ENCODE measurements at regions not wholly inside any gene's neighbourhood (a gene's known extent, or its start where the extent isn't known, plus 50 kb on each side); places are given as distances from the start of the nearest gene placed in this dataset.
A peak's percentile ranks its signal among the peaks of the same experiment; 100 is the strongest.
"Not testable (repeated sequence)": the region's sequence is repeated elsewhere in the genome, so short reads cannot be mapped to it uniquely, and the experiment has no call there.

GRCh38 chr10:46691397-46691796, 112.5 kb downstream of the SYT15 start:
- not testable (repeated sequence) for H3K36me3 ChIP-seq (ENCODE audit: control insufficient read depth in 2 of 2, insufficient read depth in 2 of 2, low read length in 1 of 2); DNase-seq (ENCODE audit: low read depth in 6 of 9, low spot score in 9 of 9); H3K9me3 ChIP-seq (ENCODE audit: control insufficient read depth in 2 of 2, insufficient read depth in 1 of 2, low read length in 1 of 2); H3K27me3 ChIP-seq (ENCODE audit: control insufficient read depth in 2 of 2, insufficient read depth in 1 of 2, low read length in 1 of 2); H3K4me1 ChIP-seq (ENCODE audit: control insufficient read depth in 2 of 2, insufficient read depth in 2 of 2, low read length in 2 of 2); H3K27ac ChIP-seq (ENCODE audit: low read depth in 1 of 2, low read length in 1 of 2); H3K4me3 ChIP-seq (ENCODE audit: low read length in 2 of 2)
- WGBS = no CpG with 5 or more reads among the region's 2 CpGs

- WGBS = 26% methylated on average over 1 of the region's 2 CpGs
- H3K27ac ChIP-seq (ENCODE audit: low read depth in 1 of 2, low read length in 1 of 2); H3K4me3 ChIP-seq (ENCODE audit: low read length in 2 of 2); H3K36me3 ChIP-seq (ENCODE audit: control insufficient read depth in 2 of 2, insufficient read depth in 2 of 2, low read length in 1 of 2); H3K4me1 ChIP-seq (ENCODE audit: control insufficient read depth in 2 of 2, insufficient read depth in 2 of 2, low read length in 2 of 2); DNase-seq (ENCODE audit: low read depth in 6 of 9, low spot score in 9 of 9); H3K9me3 ChIP-seq (ENCODE audit: control insufficient read depth in 2 of 2, insufficient read depth in 1 of 2, low read length in 1 of 2); H3K27me3 ChIP-seq (ENCODE audit: control insufficient read depth in 2 of 2, insufficient read depth in 1 of 2, low read length in 1 of 2): not testable (repeated sequence)
Observed at GRCh38 chr10:46693218-46693617, 114.3 kb downstream of the SYT15 start.

GRCh38 chr10:46717264-46717663, 138.3 kb downstream of the SYT15 start:
- not testable (repeated sequence) for H3K27me3 ChIP-seq (ENCODE audit: control insufficient read depth in 2 of 2, insufficient read depth in 1 of 2, low read length in 1 of 2); H3K36me3 ChIP-seq (ENCODE audit: control insufficient read depth in 2 of 2, insufficient read depth in 2 of 2, low read length in 1 of 2); H3K4me1 ChIP-seq (ENCODE audit: control insufficient read depth in 2 of 2, insufficient read depth in 2 of 2, low read length in 2 of 2); H3K9me3 ChIP-seq (ENCODE audit: control insufficient read depth in 2 of 2, insufficient read depth in 1 of 2, low read length in 1 of 2); DNase-seq (ENCODE audit: low read depth in 6 of 9, low spot score in 9 of 9); H3K27ac ChIP-seq (ENCODE audit: low read depth in 1 of 2, low read length in 1 of 2); H3K4me3 ChIP-seq (ENCODE audit: low read length in 2 of 2)

GRCh38 chr10:46718014-46718413, 139.1 kb downstream of the SYT15 start:
- not testable (repeated sequence) for H3K27ac ChIP-seq (ENCODE audit: low read depth in 1 of 2, low read length in 1 of 2); H3K4me1 ChIP-seq (ENCODE audit: control insufficient read depth in 2 of 2, insufficient read depth in 2 of 2, low read length in 2 of 2); H3K9me3 ChIP-seq (ENCODE audit: control insufficient read depth in 2 of 2, insufficient read depth in 1 of 2, low read length in 1 of 2); H3K27me3 ChIP-seq (ENCODE audit: control insufficient read depth in 2 of 2, insufficient read depth in 1 of 2, low read length in 1 of 2); H3K36me3 ChIP-seq (ENCODE audit: control insufficient read depth in 2 of 2, insufficient read depth in 2 of 2, low read length in 1 of 2); DNase-seq (ENCODE audit: low read depth in 6 of 9, low spot score in 9 of 9); H3K4me3 ChIP-seq (ENCODE audit: low read length in 2 of 2)
- WGBS = 100% methylated on average over 3 of the region's 3 CpGs

- H3K4me3 ChIP-seq (ENCODE audit: low read length in 2 of 2); H3K27me3 ChIP-seq (ENCODE audit: control insufficient read depth in 2 of 2, insufficient read depth in 1 of 2, low read length in 1 of 2); H3K36me3 ChIP-seq (ENCODE audit: control insufficient read depth in 2 of 2, insufficient read depth in 2 of 2, low read length in 1 of 2); H3K9me3 ChIP-seq (ENCODE audit: control insufficient read depth in 2 of 2, insufficient read depth in 1 of 2, low read length in 1 of 2); H3K27ac ChIP-seq (ENCODE audit: low read depth in 1 of 2, low read length in 1 of 2); H3K4me1 ChIP-seq (ENCODE audit: control insufficient read depth in 2 of 2, insufficient read depth in 2 of 2, low read length in 2 of 2): not testable (repeated sequence)
- WGBS = no CpG with 5 or more reads among the region's 1 CpG
- DNase-seq (ENCODE audit: low read depth in 6 of 9, low spot score in 9 of 9) = peak in 1 of 9 donors; percentile 4
Observed at GRCh38 chr10:46720386-46720785, 141.5 kb downstream of the SYT15 start.

- H3K9me3 ChIP-seq (ENCODE audit: control insufficient read depth in 2 of 2, insufficient read depth in 1 of 2, low read length in 1 of 2); H3K27ac ChIP-seq (ENCODE audit: low read depth in 1 of 2, low read length in 1 of 2); H3K4me3 ChIP-seq (ENCODE audit: low read length in 2 of 2); DNase-seq (ENCODE audit: low read depth in 6 of 9, low spot score in 9 of 9); H3K4me1 ChIP-seq (ENCODE audit: control insufficient read depth in 2 of 2, insufficient read depth in 2 of 2, low read length in 2 of 2); H3K36me3 ChIP-seq (ENCODE audit: control insufficient read depth in 2 of 2, insufficient read depth in 2 of 2, low read length in 1 of 2); H3K27me3 ChIP-seq (ENCODE audit: control insufficient read depth in 2 of 2, insufficient read depth in 1 of 2, low read length in 1 of 2): not testable (repeated sequence)
- 99% methylated on average over 4 of the region's 4 CpGs for WGBS
Observed at GRCh38 chr10:46720811-46721518, 142.0 kb downstream of the SYT15 start.

- H3K27ac ChIP-seq (ENCODE audit: low read depth in 1 of 2, low read length in 1 of 2); DNase-seq (ENCODE audit: low read depth in 6 of 9, low spot score in 9 of 9); H3K4me1 ChIP-seq (ENCODE audit: control insufficient read depth in 2 of 2, insufficient read depth in 2 of 2, low read length in 2 of 2); H3K27me3 ChIP-seq (ENCODE audit: control insufficient read depth in 2 of 2, insufficient read depth in 1 of 2, low read length in 1 of 2); H3K4me3 ChIP-seq (ENCODE audit: low read length in 2 of 2); H3K9me3 ChIP-seq (ENCODE audit: control insufficient read depth in 2 of 2, insufficient read depth in 1 of 2, low read length in 1 of 2); H3K36me3 ChIP-seq (ENCODE audit: control insufficient read depth in 2 of 2, insufficient read depth in 2 of 2, low read length in 1 of 2): not testable (repeated sequence)
- 96% methylated on average over 3 of the region's 3 CpGs for WGBS
Observed at GRCh38 chr10:46724258-46724657, 145.3 kb downstream of the SYT15 start.

GRCh38 chr10:46728359-46728758, 149.4 kb downstream of the SYT15 start:
- H3K9me3 ChIP-seq (ENCODE audit: control insufficient read depth in 2 of 2, insufficient read depth in 1 of 2, low read length in 1 of 2); H3K4me3 ChIP-seq (ENCODE audit: low read length in 2 of 2); H3K4me1 ChIP-seq (ENCODE audit: control insufficient read depth in 2 of 2, insufficient read depth in 2 of 2, low read length in 2 of 2); H3K27me3 ChIP-seq (ENCODE audit: control insufficient read depth in 2 of 2, insufficient read depth in 1 of 2, low read length in 1 of 2); DNase-seq (ENCODE audit: low read depth in 6 of 9, low spot score in 9 of 9); H3K27ac ChIP-seq (ENCODE audit: low read depth in 1 of 2, low read length in 1 of 2); H3K36me3 ChIP-seq (ENCODE audit: control insufficient read depth in 2 of 2, insufficient read depth in 2 of 2, low read length in 1 of 2): not testable (repeated sequence)

GRCh38 chr10:46730729-46731128, 151.8 kb downstream of the SYT15 start:
- H3K27me3 ChIP-seq (ENCODE audit: control insufficient read depth in 2 of 2, insufficient read depth in 1 of 2, low read length in 1 of 2); H3K4me3 ChIP-seq (ENCODE audit: low read length in 2 of 2); H3K4me1 ChIP-seq (ENCODE audit: control insufficient read depth in 2 of 2, insufficient read depth in 2 of 2, low read length in 2 of 2); DNase-seq (ENCODE audit: low read depth in 6 of 9, low spot score in 9 of 9); H3K27ac ChIP-seq (ENCODE audit: low read depth in 1 of 2, low read length in 1 of 2); H3K36me3 ChIP-seq (ENCODE audit: control insufficient read depth in 2 of 2, insufficient read depth in 2 of 2, low read length in 1 of 2); H3K9me3 ChIP-seq (ENCODE audit: control insufficient read depth in 2 of 2, insufficient read depth in 1 of 2, low read length in 1 of 2): not testable (repeated sequence)
- no CpG with 5 or more reads among the region's 3 CpGs for WGBS

Measured in thymus (tissue), 11 donors.